Breast epithelium (tissue), 4 donors: ENCODE measurements at regions not wholly inside any gene's neighbourhood (a gene's known extent, or its start where the extent isn't known, plus 50 kb on each side); places are given as distances from the start of the nearest gene placed in this dataset.

ENCODE experiments used
- DNase-seq, 2 donors: peaks; one replicate each; pipeline ENCODE4 v3.0.0-alpha.2; 2019; ENCODE audit warnings: low spot score in 2 of 2
- H3K27ac ChIP-seq, 2 donors: fragments of 200-600 bp; sonication (generic) in 1 of 2; one replicate each; pipeline ENCODE4 v1.5.1; 2016 to 2019; ENCODE audit warnings: mild to moderate bottlenecking in 1 of 2
- H3K27me3 ChIP-seq, 2 donors: fragments of 200-600 bp; sonication (generic) in 1 of 2; one replicate each; pipeline versions ENCODE4 v1.5.1 to v1.6.0; 2017 to 2019; ENCODE audit warnings: control low read depth in 1 of 2, mild to moderate bottlenecking in 1 of 2
- H3K36me3 ChIP-seq: fragments of 200-600 bp; one replicate; pipeline ENCODE4 v1.5.1; 2019
- H3K4me1 ChIP-seq, 2 donors: fragments of 200-600 bp; sonication (generic); one replicate each; pipeline ENCODE4 v1.5.1; 2016 to 2019; ENCODE audit warnings: control low read depth in 1 of 2
- H3K4me3 ChIP-seq, 3 donors: fragments of 200-600 bp; sonication (generic); 1 replicate in 2 of 3; 2 replicates in 1 of 3; pipeline ENCODE4 v1.5.1; 2016 to 2019; ENCODE audit warnings: mild to moderate bottlenecking in 3 of 3, moderate library complexity in 2 of 3
- H3K9me3 ChIP-seq, 2 donors: fragments of 200-600 bp; sonication (generic) in 1 of 2; one replicate each; pipeline ENCODE4 v1.5.1; 2016 to 2019; ENCODE audit warnings: control low read depth in 1 of 2
- POLR2A ChIP-seq: fragments of 450-650 bp; IDR thresholded peaks from one replicate; pipeline ENCODE4 v1.6.1; 2016; ENCODE audit warnings: antibody characterized with exemption, mild to moderate bottlenecking, moderate library complexity
- POLR2AphosphoS5 ChIP-seq, 3 donors: sonication (generic); formaldehyde crosslinking; IDR thresholded peaks; one replicate each; pipeline ENCODE4 v1.6.1; 2017; ENCODE audit warnings: antibody characterized with exemption in 3 of 3
- intact Hi-C: fragments of 100-400 bp; cut with DNase I; formaldehyde crosslinking; loops from one replicate; pipeline ENCODE4 v1.15.1; 2023; ENCODE audit warnings: low total_unique reads
- TF ChIP-seq, protein P1 (sequence below), 3 donors: fragments of 450-650 bp; IDR thresholded peaks; one replicate each; pipeline ENCODE4 v1.5.1; 2016 to 2017; ENCODE audit warnings: antibody characterized with exemption in 3 of 3, mild to moderate bottlenecking in 3 of 3, moderate library complexity in 3 of 3

DNA sequence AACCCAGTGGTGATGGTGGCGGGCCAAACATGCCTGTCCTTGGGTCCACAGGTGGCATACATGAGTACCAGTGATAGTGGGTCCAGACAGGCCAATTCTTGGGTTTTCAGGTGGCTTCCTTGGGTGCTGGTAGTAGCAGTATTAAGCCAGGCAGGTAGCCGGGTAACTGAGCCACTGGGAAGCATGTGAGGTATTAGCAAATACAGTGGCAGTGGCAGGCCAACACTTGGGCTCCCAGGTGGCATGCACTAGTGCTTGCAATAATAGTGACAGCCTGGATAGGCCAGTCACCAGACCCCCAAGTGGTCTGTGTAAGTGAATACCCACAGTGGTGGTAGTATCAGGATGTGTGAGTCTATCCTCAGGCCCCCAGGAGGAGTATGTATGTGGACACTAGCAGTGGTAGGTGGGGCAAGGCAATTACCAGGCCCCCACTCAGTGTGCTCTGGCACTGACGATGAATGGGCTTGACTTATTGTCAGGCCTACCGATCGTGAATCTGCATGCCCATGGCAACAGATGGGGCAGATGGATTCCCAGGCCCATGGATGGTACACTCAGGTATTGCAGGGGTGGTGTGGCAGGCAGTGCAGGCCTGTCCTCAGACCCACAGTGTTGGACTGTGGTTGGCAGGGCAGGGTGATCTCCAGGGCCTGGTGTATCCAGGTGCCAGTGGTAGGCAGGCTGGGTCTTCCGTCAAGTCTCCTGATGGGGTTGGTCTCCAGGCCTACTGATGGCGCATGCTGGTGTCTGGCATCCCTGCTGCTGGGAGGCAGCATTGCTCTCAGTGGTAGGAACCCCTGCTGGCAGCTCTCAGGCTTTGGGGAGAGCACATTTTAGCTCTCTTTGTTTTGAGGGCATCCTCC lies 840.7 kb downstream of the FAM181B start:
- intact Hi-C loops = no loop called here
- Histone ChIP-seq H3K4me1 (no peaks in the 10 kb centered on the region), H3K27ac (no peak overlapping the region), H3K36me3 (no peaks in the 10 kb centered on the region), H3K4me3 (no peak overlapping the region), H3K27me3 (no peaks in the 10 kb centered on the region), H3K9me3 (no peaks in the 10 kb centered on the region)
- DNase-seq = no peak
- TF ChIP-seq, protein P1, sequence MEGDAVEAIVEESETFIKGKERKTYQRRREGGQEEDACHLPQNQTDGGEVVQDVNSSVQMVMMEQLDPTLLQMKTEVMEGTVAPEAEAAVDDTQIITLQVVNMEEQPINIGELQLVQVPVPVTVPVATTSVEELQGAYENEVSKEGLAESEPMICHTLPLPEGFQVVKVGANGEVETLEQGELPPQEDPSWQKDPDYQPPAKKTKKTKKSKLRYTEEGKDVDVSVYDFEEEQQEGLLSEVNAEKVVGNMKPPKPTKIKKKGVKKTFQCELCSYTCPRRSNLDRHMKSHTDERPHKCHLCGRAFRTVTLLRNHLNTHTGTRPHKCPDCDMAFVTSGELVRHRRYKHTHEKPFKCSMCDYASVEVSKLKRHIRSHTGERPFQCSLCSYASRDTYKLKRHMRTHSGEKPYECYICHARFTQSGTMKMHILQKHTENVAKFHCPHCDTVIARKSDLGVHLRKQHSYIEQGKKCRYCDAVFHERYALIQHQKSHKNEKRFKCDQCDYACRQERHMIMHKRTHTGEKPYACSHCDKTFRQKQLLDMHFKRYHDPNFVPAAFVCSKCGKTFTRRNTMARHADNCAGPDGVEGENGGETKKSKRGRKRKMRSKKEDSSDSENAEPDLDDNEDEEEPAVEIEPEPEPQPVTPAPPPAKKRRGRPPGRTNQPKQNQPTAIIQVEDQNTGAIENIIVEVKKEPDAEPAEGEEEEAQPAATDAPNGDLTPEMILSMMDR (IDR thresholded peaks at IDR 0.05) = no peak
- TF ChIP-seq POLR2A = no peak
- no peak for TF ChIP-seq POLR2AphosphoS5 (IDR thresholded peaks at IDR 0.05)

DNA sequence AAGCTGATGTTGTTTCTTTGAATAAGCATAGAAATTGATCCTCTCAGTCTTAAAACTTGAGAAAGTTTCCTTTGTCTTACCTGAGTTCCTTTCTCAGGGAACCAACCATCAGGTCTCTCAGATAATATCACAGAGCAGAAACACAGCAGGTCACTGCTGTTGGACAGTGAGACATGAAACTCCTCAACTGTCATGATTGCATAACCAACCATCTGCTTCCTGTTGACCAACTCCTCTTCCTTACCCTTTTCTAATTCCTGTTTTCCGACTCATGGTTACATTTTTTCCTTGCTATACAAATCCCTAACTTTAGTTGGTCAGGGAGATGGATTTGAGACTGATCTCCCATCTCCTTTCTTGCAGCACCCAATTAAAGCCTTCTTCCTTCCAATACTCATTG lies 845.3 kb downstream of the FAM181B start:
- H3K36me3 ChIP-seq = no peaks in the 10 kb centered on the region
- no peak for TF ChIP-seq POLR2A
- no peak for TF ChIP-seq POLR2AphosphoS5 (IDR thresholded peaks at IDR 0.05)
- TF ChIP-seq, protein P1 (IDR thresholded peaks at IDR 0.05) = no peak

DNA sequence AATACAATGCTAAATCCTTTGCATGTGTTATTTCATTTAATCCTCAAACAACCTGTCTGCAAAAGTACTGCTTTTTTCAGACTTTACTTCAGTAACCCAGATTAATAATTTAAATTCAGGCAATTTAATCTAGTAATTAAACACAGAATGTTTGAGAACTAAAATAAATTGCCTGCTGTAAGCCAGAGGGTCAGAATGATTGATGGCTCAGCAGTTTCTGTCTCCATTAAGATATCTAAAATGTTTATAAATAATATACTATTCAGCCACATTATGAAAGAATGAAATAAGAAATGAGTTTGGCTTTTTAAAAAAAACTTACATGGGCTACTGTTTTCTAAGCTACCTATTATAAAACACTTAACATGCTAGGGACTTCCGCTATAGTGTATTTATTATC lies 846.0 kb downstream of the FAM181B start:
- no peak for DNase-seq
- Histone ChIP-seq H3K27me3 (no peaks in the 10 kb centered on the region), H3K4me1 (no peaks in the 10 kb centered on the region), H3K9me3 (no peaks in the 10 kb centered on the region), H3K4me3 (no peak overlapping the region), H3K27ac (no peak overlapping the region), H3K36me3 (no peaks in the 10 kb centered on the region)
- intact Hi-C loops = no loop called here
- TF ChIP-seq, protein P1 (IDR thresholded peaks at IDR 0.05) = no peak
- TF ChIP-seq POLR2A = no peak
- TF ChIP-seq POLR2AphosphoS5 (IDR thresholded peaks at IDR 0.05) = no peak

More for the DNA sequence above, 845.3 kb downstream of the FAM181B start:
- Histone ChIP-seq H3K27ac (no peak overlapping the region), H3K27me3 (no peaks in the 10 kb centered on the region), H3K4me3 (no peak overlapping the region), H3K9me3 (no peaks in the 10 kb centered on the region), H3K4me1 (no peaks in the 10 kb centered on the region)
- intact Hi-C loops = no loop called here
- DNase-seq = no peak

DNA sequence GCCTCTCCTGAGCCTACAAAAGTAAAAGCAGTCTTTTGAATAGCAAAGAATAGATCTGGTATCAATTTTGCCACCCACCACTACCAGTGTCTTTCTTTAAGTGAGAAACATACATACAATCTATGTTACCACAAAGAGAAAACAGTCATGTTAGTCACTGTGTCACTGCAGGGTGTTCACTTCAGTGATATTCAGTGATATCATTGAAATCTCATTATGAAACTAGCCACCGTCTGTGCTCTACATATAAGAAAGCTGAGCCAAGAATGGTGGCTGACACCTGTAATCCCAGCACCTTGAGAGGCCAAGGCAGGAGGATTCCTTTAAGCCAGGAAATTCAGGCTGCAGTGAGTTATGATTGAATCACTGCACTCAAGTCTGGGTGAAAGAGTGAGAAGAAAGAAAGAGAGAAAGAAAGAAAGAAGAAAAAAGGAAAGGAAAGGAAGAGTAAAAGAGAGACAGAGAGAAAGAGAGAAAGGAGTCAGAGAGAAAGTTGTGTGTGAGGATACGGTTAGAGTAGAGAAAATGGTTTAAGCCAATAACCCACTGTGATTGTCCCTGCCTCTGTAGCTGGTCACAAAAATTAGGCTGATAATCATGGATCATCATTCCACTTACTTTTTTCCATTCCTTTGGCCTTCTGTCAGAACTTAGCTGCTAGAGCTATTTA lies 847.1 kb downstream of the FAM181B start:
- no peaks in the 10 kb centered on the region for H3K4me1 ChIP-seq
- intact Hi-C loops = no loop called here
- no peak overlapping the region for H3K27ac ChIP-seq
- no peak overlapping the region for H3K4me3 ChIP-seq
- TF ChIP-seq POLR2A = no peak
- TF ChIP-seq, protein P1 (IDR thresholded peaks at IDR 0.05) = no peak
- TF ChIP-seq POLR2AphosphoS5 (IDR thresholded peaks at IDR 0.05) = no peak
- no peaks in the 10 kb centered on the region for H3K9me3 ChIP-seq
- no peaks in the 10 kb centered on the region for H3K36me3 ChIP-seq
- no peak for DNase-seq
- H3K27me3 ChIP-seq = no peaks in the 10 kb centered on the region

DNA sequence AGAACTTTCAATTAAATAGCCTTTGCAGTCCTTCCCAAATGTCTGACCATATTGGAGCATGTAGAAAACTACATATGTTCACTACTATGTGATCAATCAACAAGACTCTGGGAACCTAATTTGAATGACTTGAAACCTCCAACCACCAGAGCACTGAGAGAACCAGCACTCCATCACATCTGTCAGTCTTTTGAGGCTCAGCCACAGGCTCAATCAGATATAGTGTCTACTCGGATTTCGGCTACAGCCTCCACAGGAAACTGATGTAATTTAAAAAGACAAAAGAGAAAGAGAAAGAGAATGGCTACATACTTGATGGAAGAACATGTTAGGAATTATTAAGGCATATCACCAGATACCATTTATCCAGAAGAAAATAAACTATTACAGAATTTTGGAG lies 859.0 kb downstream of the FAM181B start:
- no peak for TF ChIP-seq POLR2AphosphoS5 (IDR thresholded peaks at IDR 0.05)
- no peak for TF ChIP-seq POLR2A
- TF ChIP-seq, protein P1 (IDR thresholded peaks at IDR 0.05) = no peak
- Histone ChIP-seq H3K27ac (no peak overlapping the region), H3K4me1 (no peaks in the 10 kb centered on the region), H3K9me3 (no peaks in the 10 kb centered on the region), H3K36me3 (no peaks in the 10 kb centered on the region), H3K4me3 (no peak overlapping the region), H3K27me3 (no peaks in the 10 kb centered on the region)
- no peak for DNase-seq
- intact Hi-C loops = no loop called here
